HL-60 (cell line): ENCODE measurements at regions not wholly inside any gene's neighbourhood (a gene's known extent, or its start where the extent isn't known, plus 50 kb on each side); places are given as distances from the start of the nearest gene placed in this dataset.

Experiments
- DNase-seq, 2 experiments: peaks; one replicate each; pipeline ENCODE4 v3.0.0-alpha.2; 2010 to 2020; ENCODE audit warnings: low read depth in 1 of 2, low spot score in 1 of 2
- H3K27ac ChIP-seq: fragments of 250-450 bp; sonication (Bioruptor Pico); replicated peaks from 2 replicates; pipeline ENCODE4 v1.5.1; 2020; ENCODE audit warnings: mild to moderate bottlenecking, moderate library complexity
- H3K27me3 ChIP-seq: fragments of 250-450 bp; sonication (Bioruptor Pico); 2 replicates; pipeline ENCODE4 v1.5.1; 2021; ENCODE audit warnings: mild to moderate bottlenecking, moderate library complexity; ENCODE audit not compliant: insufficient read depth, poor library complexity, severe bottlenecking
- H3K4me3 ChIP-seq: replicated peaks from 2 replicates; pipeline ENCODE4 v1.5.1; 2011; ENCODE audit warnings: mild to moderate bottlenecking, control low read depth, low read length; ENCODE audit not compliant: insufficient read depth
- GABPA ChIP-seq: IDR thresholded peaks from 2 replicates; pipeline ENCODE4 v1.6.1; 2012; ENCODE audit warnings: low read depth
- POLR2AphosphoS5 ChIP-seq: IDR thresholded peaks from 2 replicates; pipeline ENCODE4 v1.6.1; 2012; ENCODE audit warnings: low read depth
- SPI1 ChIP-seq: IDR thresholded peaks from 2 replicates; pipeline ENCODE4 v1.6.1; 2012; ENCODE audit warnings: low read depth, mild to moderate bottlenecking, borderline replicate concordance
- TF ChIP-seq, protein P1 (sequence below): IDR thresholded peaks from 2 replicates; pipeline ENCODE4 v1.6.1; 2012; ENCODE audit warnings: low read depth; ENCODE audit not compliant: insufficient replicate concordance
- TF ChIP-seq, protein P2 (sequence below): IDR thresholded peaks from one replicate; pipeline ENCODE4 v1.5.1; 2011; ENCODE audit warnings: low read length, control low read depth, inconsistent platforms; ENCODE audit not compliant: insufficient read depth

DNA sequence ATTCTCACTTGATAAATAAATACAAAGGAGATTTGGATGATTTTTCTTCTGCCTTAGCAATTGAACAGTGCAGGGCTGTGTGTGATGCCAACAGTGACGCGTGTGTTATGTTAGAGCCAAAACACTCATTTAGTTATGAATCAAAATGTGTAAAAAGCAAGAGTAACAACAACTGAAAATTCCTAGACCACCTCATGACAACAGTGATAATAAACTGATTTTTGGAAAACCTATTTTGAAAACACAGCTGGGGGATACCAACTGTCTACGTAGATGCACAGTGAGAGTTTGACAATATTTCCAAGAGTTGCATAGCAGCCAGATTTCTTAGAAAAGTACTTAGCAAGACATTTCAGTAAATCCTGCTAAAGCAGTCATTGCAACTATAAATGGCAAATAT, 323.9 kb downstream of the GALR1 start:
- TF ChIP-seq, protein P1, sequence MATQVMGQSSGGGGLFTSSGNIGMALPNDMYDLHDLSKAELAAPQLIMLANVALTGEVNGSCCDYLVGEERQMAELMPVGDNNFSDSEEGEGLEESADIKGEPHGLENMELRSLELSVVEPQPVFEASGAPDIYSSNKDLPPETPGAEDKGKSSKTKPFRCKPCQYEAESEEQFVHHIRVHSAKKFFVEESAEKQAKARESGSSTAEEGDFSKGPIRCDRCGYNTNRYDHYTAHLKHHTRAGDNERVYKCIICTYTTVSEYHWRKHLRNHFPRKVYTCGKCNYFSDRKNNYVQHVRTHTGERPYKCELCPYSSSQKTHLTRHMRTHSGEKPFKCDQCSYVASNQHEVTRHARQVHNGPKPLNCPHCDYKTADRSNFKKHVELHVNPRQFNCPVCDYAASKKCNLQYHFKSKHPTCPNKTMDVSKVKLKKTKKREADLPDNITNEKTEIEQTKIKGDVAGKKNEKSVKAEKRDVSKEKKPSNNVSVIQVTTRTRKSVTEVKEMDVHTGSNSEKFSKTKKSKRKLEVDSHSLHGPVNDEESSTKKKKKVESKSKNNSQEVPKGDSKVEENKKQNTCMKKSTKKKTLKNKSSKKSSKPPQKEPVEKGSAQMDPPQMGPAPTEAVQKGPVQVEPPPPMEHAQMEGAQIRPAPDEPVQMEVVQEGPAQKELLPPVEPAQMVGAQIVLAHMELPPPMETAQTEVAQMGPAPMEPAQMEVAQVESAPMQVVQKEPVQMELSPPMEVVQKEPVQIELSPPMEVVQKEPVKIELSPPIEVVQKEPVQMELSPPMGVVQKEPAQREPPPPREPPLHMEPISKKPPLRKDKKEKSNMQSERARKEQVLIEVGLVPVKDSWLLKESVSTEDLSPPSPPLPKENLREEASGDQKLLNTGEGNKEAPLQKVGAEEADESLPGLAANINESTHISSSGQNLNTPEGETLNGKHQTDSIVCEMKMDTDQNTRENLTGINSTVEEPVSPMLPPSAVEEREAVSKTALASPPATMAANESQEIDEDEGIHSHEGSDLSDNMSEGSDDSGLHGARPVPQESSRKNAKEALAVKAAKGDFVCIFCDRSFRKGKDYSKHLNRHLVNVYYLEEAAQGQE: no peak
- TF ChIP-seq SPI1: no peak
- TF ChIP-seq POLR2AphosphoS5: no peak
- no peak for TF ChIP-seq GABPA
- TF ChIP-seq, protein P2, sequence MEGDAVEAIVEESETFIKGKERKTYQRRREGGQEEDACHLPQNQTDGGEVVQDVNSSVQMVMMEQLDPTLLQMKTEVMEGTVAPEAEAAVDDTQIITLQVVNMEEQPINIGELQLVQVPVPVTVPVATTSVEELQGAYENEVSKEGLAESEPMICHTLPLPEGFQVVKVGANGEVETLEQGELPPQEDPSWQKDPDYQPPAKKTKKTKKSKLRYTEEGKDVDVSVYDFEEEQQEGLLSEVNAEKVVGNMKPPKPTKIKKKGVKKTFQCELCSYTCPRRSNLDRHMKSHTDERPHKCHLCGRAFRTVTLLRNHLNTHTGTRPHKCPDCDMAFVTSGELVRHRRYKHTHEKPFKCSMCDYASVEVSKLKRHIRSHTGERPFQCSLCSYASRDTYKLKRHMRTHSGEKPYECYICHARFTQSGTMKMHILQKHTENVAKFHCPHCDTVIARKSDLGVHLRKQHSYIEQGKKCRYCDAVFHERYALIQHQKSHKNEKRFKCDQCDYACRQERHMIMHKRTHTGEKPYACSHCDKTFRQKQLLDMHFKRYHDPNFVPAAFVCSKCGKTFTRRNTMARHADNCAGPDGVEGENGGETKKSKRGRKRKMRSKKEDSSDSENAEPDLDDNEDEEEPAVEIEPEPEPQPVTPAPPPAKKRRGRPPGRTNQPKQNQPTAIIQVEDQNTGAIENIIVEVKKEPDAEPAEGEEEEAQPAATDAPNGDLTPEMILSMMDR: no peak
- H3K4me3 ChIP-seq: no peak overlapping the region
- no peak for DNase-seq
- peak overlapping the region; percentile 89 for H3K27ac ChIP-seq
- H3K27me3 ChIP-seq: no peaks in the 10 kb centered on the region

DNA sequence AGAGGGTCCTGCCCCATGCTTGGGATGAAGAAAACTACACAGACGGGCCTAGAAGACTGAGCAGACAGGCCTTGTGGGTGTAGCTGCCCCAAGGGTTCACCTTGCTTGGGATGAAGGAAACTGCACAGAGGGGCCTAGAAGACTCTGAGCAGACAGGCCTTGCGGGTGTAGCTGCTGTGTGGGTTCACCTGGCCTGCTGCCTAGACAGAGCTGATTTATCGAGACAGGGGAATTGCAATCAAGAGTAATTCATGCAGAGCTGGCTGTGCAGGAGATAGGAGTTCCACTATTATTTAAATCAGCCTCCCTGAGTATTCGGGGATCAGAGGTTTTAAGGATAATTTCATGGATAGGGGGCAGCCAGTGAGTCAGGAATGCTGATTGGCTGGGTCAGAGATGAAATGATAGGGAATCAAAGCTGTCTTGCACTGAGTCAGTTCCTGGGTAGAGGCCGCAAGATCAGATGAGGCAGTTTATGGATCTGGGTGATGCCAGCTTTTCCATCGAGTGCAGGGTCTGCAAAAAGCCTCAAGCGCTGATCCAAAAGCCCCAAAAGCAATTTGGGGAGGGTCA, 341.4 kb downstream of the GALR1 start:
- Histone ChIP-seq H3K27ac (no peak overlapping the region), H3K4me3 (no peak overlapping the region), H3K27me3 (no peaks in the 10 kb centered on the region)
- DNase-seq: no peak
- TF ChIP-seq, protein P2: no peak

DNA sequence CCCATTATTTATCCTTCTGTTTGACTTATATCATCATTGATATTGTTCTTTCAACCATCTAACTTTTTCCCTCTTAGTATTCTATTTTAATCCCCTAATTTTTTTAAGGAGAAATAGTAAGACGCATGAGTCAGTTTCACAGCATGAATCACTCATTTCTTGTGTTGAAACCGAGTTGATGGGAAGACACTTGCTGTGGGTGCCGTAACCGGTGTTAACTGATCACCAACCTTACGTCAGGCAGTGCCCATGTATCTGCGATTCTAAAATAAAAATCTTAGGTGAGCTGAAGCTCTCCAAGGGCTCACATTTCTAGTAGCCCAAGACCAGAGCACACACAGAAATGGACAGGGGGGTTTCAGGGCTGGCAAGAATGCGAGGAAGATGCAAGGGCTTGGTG, 348.1 kb downstream of the GALR1 start:
- Histone ChIP-seq H3K27me3 (no peaks in the 10 kb centered on the region), H3K27ac (no peak overlapping the region), H3K4me3 (no peak overlapping the region)
- TF ChIP-seq, protein P2: no peak
- TF ChIP-seq POLR2AphosphoS5 (no peak), GABPA (no peak), SPI1 (no peak)
- TF ChIP-seq, protein P1: no peak
- peak in 1 of 2 experiments; percentile 32 for DNase-seq

DNA sequence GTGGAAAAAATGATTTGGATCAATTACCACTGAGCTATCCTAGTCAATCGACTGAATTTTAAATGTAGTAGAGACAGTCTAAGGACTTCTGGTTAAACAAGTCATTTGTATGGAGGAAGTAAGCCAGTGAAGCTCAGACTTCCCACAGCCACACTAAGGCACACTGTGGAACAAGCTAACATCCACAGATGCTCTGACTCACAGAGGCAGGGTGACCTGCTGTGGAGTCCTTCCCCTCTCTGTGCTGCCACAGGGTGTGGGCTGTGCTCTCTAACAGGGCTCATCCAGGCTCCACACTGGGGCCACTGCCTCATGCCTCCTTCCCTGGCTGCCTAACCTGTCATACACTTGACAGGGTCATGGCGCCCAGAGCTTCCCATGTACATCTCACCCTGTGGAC, 351.0 kb downstream of the GALR1 start:
- peak in 1 of 2 experiments; percentile 12 for DNase-seq
- TF ChIP-seq, protein P2: no peak
- TF ChIP-seq, protein P1: no peak
- no peak for TF ChIP-seq GABPA
- TF ChIP-seq SPI1: no peak
- TF ChIP-seq POLR2AphosphoS5: no peak
- H3K27ac ChIP-seq: no peak overlapping the region
- H3K27me3 ChIP-seq: no peaks in the 10 kb centered on the region
- no peak overlapping the region for H3K4me3 ChIP-seq
